ENCODE measurements at regions not wholly inside any gene's neighbourhood (a gene's known extent, or its start where the extent isn't known, plus 50 kb on each side); places are given as distances from the start of the nearest gene placed in this dataset.

DNA sequence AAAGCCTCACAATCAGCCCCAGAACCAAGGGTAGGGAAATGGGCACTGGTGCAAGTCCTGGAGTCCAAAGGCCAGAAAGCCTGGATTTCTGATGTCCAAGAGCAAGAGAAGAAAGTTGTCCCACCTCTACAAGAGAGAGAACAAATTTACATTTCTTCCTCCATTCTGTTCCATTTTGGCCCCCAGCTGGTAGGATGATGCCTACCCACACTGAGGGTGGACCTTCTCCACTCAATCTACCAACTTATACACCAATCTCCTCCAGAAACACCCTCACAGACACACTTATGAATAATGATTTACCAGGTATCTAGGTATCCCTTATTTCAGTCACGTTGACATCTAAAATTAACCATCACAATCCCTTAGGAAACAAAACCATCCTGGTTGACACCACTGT is 367.8 kb upstream of the GRIA3 start:
- H3K27me3 ChIP-seq: no peaks in the 10 kb centered on the region
- H3K9me3 ChIP-seq: no peaks in the 10 kb centered on the region
- no peaks in the 10 kb centered on the region for H3K36me3 ChIP-seq
- TF ChIP-seq POLR2A (IDR thresholded peaks at IDR 0.05): no peak
- WGBS, 2 donors (ENCODE audit: low coverage in 1 of 2): 80 to 89% methylated on average over 1 of the region's 1 CpG
- H3K27ac ChIP-seq: no peak overlapping the region
- H3K4me3 ChIP-seq: no peak overlapping the region
- ATAC-seq: no peak
- no peaks in the 10 kb centered on the region for H3K4me1 ChIP-seq

- TF ChIP-seq POLR2AphosphoS5 (IDR thresholded peaks at IDR 0.05): no peak
- TF ChIP-seq CTCF (IDR thresholded peaks at IDR 0.05): no peak
- TF ChIP-seq POLR2A (IDR thresholded peaks at IDR 0.05): no peak
- no peak for TF ChIP-seq EP300 (IDR thresholded peaks at IDR 0.05)
- Histone ChIP-seq H3K4me3 (no peak overlapping the region), H3K9me3 (no peaks in the 10 kb centered on the region), H3K27me3 (no peaks in the 10 kb centered on the region), H3K27ac (no peak overlapping the region), H3K4me1 (no peaks in the 10 kb centered on the region), H3K36me3 (no peaks in the 10 kb centered on the region)
- 74 to 90% methylated on average over 4 of the region's 12 CpGs for WGBS, 2 donors (ENCODE audit: low coverage in 1 of 2)
- ATAC-seq: peak; percentile 5
These were observed 366.6 kb upstream of the GRIA3 start for GRCh38 chrX:122817321-122817955.

DNA sequence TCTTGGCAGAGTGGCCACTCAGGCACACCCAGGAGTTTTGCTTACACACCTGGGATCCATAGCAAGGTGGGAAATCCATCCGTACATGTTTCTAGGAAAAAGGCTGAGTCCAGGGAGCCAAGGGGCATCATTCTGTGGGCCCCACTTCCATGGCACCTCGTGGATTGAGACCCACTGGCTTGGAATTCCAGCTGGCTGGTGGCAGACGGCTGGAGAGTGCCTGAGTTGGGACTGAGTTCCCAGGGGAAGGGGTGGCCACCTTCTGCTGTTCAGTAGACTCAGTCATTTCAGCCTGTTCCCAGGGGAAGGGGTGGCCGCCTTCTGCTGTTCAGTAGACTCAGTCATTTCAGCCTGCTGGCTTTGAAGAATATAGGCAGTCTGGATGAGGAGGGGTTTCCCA is 366.0 kb upstream of the GRIA3 start:
- TF ChIP-seq POLR2A (IDR thresholded peaks at IDR 0.05): no peak
- no peak for TF ChIP-seq EP300 (IDR thresholded peaks at IDR 0.05)
- no peak for TF ChIP-seq POLR2AphosphoS5 (IDR thresholded peaks at IDR 0.05)
- no peak for TF ChIP-seq CTCF (IDR thresholded peaks at IDR 0.05)
- ATAC-seq: no peak
- Histone ChIP-seq H3K36me3 (no peaks in the 10 kb centered on the region), H3K9me3 (no peaks in the 10 kb centered on the region), H3K27ac (no peak overlapping the region), H3K4me1 (no peaks in the 10 kb centered on the region), H3K4me3 (no peak overlapping the region), H3K27me3 (no peaks in the 10 kb centered on the region)
- 60% methylated on average over 4 of the region's 4 CpGs; no CpG with 5 or more reads in 1 of the 2 donors for WGBS, 2 donors (ENCODE audit: low coverage in 1 of 2)

DNA sequence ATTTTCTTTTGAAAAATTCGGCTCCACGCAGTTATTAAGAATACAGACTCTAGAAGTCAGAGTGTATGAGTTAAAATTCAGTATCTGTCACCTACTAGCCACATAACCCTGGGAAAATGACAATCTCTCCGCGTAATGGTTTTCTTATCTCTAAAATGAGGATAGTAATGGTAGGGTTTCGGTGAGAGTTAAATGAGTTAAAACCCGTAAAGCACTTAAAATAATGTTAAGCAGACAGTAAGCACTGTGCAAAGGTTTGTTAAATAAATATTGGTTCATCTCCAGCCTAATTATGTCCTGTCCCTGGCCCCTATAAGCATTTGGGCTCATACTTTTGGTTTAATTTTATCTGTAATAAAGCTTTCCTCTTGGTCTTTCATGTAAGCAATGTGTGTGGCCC is 350.8 kb upstream of the GRIA3 start:
- no peaks in the 10 kb centered on the region for H3K36me3 ChIP-seq
- TF ChIP-seq EP300 (IDR thresholded peaks at IDR 0.05): no peak
- TF ChIP-seq POLR2AphosphoS5 (IDR thresholded peaks at IDR 0.05): no peak
- TF ChIP-seq CTCF (IDR thresholded peaks at IDR 0.05): no peak
- no peak for TF ChIP-seq POLR2A (IDR thresholded peaks at IDR 0.05)
- no peak for ATAC-seq
- 75 to 82% methylated on average over 5 to 6 of the region's 6 CpGs for WGBS, 2 donors (ENCODE audit: low coverage in 1 of 2)
- no peak overlapping the region for H3K4me3 ChIP-seq
- no peaks in the 10 kb centered on the region for H3K27me3 ChIP-seq
- no peaks in the 10 kb centered on the region for H3K9me3 ChIP-seq
- H3K27ac ChIP-seq: no peak overlapping the region
- H3K4me1 ChIP-seq: no peaks in the 10 kb centered on the region

GRCh38 chrX:122835886-122836285 is 348.2 kb upstream of the GRIA3 start:
- WGBS, 2 donors (ENCODE audit: low coverage in 1 of 2): 50 to 75% methylated on average over 1 of the region's 1 CpG
- H3K27me3 ChIP-seq: no peaks in the 10 kb centered on the region
- TF ChIP-seq EP300 (IDR thresholded peaks at IDR 0.05): no peak
- no peak for TF ChIP-seq POLR2AphosphoS5 (IDR thresholded peaks at IDR 0.05)
- no peak for TF ChIP-seq CTCF (IDR thresholded peaks at IDR 0.05)
- TF ChIP-seq POLR2A (IDR thresholded peaks at IDR 0.05): no peak
- no peak overlapping the region for H3K4me3 ChIP-seq
- H3K27ac ChIP-seq: no peak overlapping the region
- H3K4me1 ChIP-seq: no peaks in the 10 kb centered on the region
- H3K36me3 ChIP-seq: no peaks in the 10 kb centered on the region
- no peak for ATAC-seq
- no peaks in the 10 kb centered on the region for H3K9me3 ChIP-seq
